ENCODE measurements at regions not wholly inside any gene's neighbourhood (a gene's known extent, or its start where the extent isn't known, plus 50 kb on each side); places are given as distances from the start of the nearest gene placed in this dataset.

DNA sequence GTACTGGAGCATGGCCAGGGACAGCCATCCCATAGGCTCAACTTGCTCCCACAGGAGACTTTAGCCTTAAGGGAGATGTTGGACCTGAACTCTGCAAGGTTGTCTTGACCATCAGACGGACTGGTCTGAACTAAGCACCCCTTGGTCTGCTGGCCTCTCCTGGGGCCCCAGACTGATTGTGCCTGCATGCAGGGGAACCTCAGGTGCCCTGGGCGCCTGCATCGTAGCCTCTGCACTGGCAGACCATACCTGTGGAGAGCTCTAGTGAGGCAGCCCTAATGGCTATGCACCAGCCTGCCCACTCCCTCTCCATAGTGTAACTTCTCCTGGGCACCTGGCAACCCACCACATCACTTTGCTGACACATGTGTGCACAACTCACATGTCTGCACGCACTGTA, 395.6 kb downstream of the ZPLD1 start:
- Mint-ChIP-seq H3K27me3 (no peaks in the 10 kb centered on the region), H3K27ac (no peak overlapping the region), H3K4me1 (no peaks in the 10 kb centered on the region), H3K4me3 (no peak overlapping the region), H3K36me3 (no peaks in the 10 kb centered on the region), H3K9me3 (peaks cover 0 to 4% (median 1%) of the 10 kb centered on the region in 8 donors)
- Histone ChIP-seq H3K27me3 (ENCODE audit: insufficient read depth, low read length) (no peaks in the 10 kb centered on the region), H3K27ac (ENCODE audit: low read depth, low read length) (no peak overlapping the region), H3K4me3 (ENCODE audit: low read length in 2 of 2) (no peak overlapping the region), H3K9me3 (ENCODE audit: control insufficient read depth in 1 of 2, low read length in 2 of 2) (no peaks in the 10 kb centered on the region), H3K36me3 (ENCODE audit: insufficient read depth, low read length) (no peaks in the 10 kb centered on the region), H3K4me1 (ENCODE audit: insufficient read depth, low read length) (no peaks in the 10 kb centered on the region)
- DNase-seq, result no peak
- ChIA-PET POLR2A (ENCODE audit: partially characterized antibody) (no interaction called here), CTCF (ENCODE audit: partially characterized antibody) (no interaction called here)
- intact Hi-C loops (cut with micrococcal nuclease), result no loop called here

DNA sequence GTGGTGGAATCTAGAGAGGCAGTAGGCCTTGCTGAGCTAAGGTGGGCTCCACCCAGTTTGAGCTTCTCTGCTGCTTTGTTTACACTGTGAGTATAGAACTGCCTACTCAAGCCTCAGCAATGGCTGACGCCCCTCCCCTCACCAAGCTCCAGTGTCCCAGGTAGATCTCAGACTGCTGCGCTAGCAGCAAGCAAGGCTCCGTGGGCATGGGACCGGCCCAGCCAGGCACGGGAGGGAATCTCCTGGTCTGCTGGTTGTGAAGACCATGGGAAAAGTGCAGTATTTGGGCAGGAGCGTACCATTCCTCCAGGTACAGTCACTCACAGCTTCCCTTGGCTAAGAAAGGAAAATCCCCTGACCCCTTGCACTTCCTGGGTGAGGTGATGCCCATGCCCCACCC, 407.1 kb downstream of the ZPLD1 start:
- Histone ChIP-seq H3K4me3 (ENCODE audit: low read length in 2 of 2) (no peak overlapping the region), H3K27ac (ENCODE audit: low read depth, low read length) (no peak overlapping the region), H3K9me3 (ENCODE audit: control insufficient read depth in 1 of 2, low read length in 2 of 2) (no peaks in the 10 kb centered on the region), H3K4me1 (ENCODE audit: insufficient read depth, low read length) (no peaks in the 10 kb centered on the region), H3K36me3 (ENCODE audit: insufficient read depth, low read length) (no peaks in the 10 kb centered on the region), H3K27me3 (ENCODE audit: insufficient read depth, low read length) (no peaks in the 10 kb centered on the region)
- ChIA-PET CTCF (ENCODE audit: partially characterized antibody) (no interaction called here), POLR2A (ENCODE audit: partially characterized antibody) (no interaction called here)
- no peaks in the 10 kb centered on the region for H3K36me3 Mint-ChIP-seq
- intact Hi-C loops (cut with micrococcal nuclease), result no loop called here
- no peak for DNase-seq
- H3K9me3 Mint-ChIP-seq, result peaks cover 0 to 17% (median 12%) of the 10 kb centered on the region in 8 donors
- H3K27me3 Mint-ChIP-seq, result no peaks in the 10 kb centered on the region
- H3K4me1 Mint-ChIP-seq, result no peaks in the 10 kb centered on the region
- no peak overlapping the region for H3K4me3 Mint-ChIP-seq
- H3K27ac Mint-ChIP-seq, result no peak overlapping the region

DNA sequence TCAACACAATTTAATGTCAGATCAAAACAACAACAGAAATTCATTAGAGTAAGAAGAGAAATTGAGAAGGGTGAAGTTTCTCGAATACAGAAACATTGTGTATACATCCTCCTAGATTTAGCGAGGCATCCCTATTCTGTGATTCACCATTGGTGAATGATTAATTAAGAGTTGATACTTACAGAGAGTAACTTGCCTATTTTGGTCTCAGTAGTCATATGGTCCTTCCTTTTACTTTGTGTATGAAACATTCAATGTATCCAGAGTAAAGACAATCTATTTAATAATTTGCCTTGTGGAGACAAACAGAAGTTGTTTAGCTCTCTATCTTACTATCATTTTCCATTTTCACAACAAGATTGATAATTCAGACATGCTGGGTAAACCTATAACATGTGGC, 432.0 kb downstream of the ZPLD1 start:
- no peak overlapping the region for H3K27ac Mint-ChIP-seq
- ChIA-PET CTCF (ENCODE audit: partially characterized antibody) (no interaction called here), POLR2A (ENCODE audit: partially characterized antibody) (no interaction called here)
- Histone ChIP-seq H3K9me3 (ENCODE audit: control insufficient read depth in 1 of 2, low read length in 2 of 2) (no peaks in the 10 kb centered on the region), H3K4me1 (ENCODE audit: insufficient read depth, low read length) (no peaks in the 10 kb centered on the region), H3K36me3 (ENCODE audit: insufficient read depth, low read length) (no peaks in the 10 kb centered on the region), H3K4me3 (ENCODE audit: low read length in 2 of 2) (no peak overlapping the region), H3K27ac (ENCODE audit: low read depth, low read length) (no peak overlapping the region), H3K27me3 (ENCODE audit: insufficient read depth, low read length) (no peaks in the 10 kb centered on the region)
- no peaks in the 10 kb centered on the region for H3K4me1 Mint-ChIP-seq
- H3K36me3 Mint-ChIP-seq, result no peaks in the 10 kb centered on the region
- H3K4me3 Mint-ChIP-seq, result no peak overlapping the region
- H3K9me3 Mint-ChIP-seq, result peaks cover 0 to 3% (median 0%) of the 10 kb centered on the region in 8 donors
- intact Hi-C loops (cut with micrococcal nuclease), result no loop called here
- DNase-seq, result no peak
- no peaks in the 10 kb centered on the region for H3K27me3 Mint-ChIP-seq

DNA sequence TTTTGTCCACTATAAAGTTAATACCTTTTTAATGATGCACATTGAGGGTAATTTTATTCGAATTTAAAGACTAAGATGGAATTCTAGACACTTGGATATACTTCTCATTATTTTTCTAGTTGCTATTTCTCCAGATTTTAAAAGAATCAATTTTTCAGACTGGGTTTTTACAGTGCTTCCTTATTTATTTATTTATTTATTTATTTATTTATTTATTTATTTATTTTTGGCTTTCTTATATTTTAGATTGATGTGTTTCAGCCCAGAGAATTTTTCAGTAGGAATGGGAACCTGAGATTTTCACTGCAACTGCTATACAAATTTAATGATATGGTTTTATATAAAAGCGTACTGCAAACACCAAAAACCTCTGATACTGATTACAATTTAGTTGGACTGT, 448.7 kb downstream of the ZPLD1 start:
- Mint-ChIP-seq H3K4me3 (no peak overlapping the region), H3K27ac (no peak overlapping the region), H3K27me3 (no peaks in the 10 kb centered on the region), H3K9me3 (peaks cover 0 to 5% (median 0%) of the 10 kb centered on the region in 8 donors), H3K36me3 (no peaks in the 10 kb centered on the region), H3K4me1 (no peaks in the 10 kb centered on the region)
- no peak for DNase-seq
- Histone ChIP-seq H3K4me3 (ENCODE audit: low read length in 2 of 2) (no peak overlapping the region), H3K27me3 (ENCODE audit: insufficient read depth, low read length) (no peaks in the 10 kb centered on the region), H3K27ac (ENCODE audit: low read depth, low read length) (no peak overlapping the region), H3K4me1 (ENCODE audit: insufficient read depth, low read length) (no peaks in the 10 kb centered on the region), H3K9me3 (ENCODE audit: control insufficient read depth in 1 of 2, low read length in 2 of 2) (no peaks in the 10 kb centered on the region), H3K36me3 (ENCODE audit: insufficient read depth, low read length) (no peaks in the 10 kb centered on the region)
- intact Hi-C loops (cut with micrococcal nuclease), result no loop called here
- POLR2A ChIA-PET (ENCODE audit: partially characterized antibody), result no interaction called here
- CTCF ChIA-PET (ENCODE audit: partially characterized antibody), result no interaction called here

DNA sequence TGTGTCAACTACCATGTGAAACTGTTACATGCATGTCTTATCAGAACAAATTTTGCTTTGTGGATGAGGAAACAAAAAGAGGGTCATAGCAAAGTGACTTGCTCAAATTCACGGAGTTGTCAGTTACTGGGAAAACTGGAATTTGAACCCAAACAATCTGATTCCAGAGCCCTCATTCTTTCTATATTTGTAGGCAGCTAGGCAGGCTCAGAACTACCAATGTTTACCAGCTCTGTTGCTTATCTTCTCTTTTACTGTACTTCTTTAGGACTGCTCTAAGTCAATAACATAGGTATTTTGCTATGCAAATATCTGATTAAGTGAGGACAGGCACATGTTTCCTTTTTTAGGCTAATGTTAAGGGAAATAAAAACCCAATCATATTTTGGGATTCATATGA, 450.5 kb downstream of the ZPLD1 start:
- ChIA-PET CTCF (ENCODE audit: partially characterized antibody) (no interaction called here), POLR2A (ENCODE audit: partially characterized antibody) (no interaction called here)
- Mint-ChIP-seq H3K27ac (no peak overlapping the region), H3K4me1 (no peaks in the 10 kb centered on the region), H3K36me3 (no peaks in the 10 kb centered on the region), H3K4me3 (no peak overlapping the region), H3K27me3 (no peaks in the 10 kb centered on the region), H3K9me3 (peaks cover 0 to 5% (median 0%) of the 10 kb centered on the region in 8 donors)
- H3K27ac ChIP-seq (ENCODE audit: low read depth, low read length), result no peak overlapping the region
- H3K27me3 ChIP-seq (ENCODE audit: insufficient read depth, low read length), result no peaks in the 10 kb centered on the region
- H3K4me1 ChIP-seq (ENCODE audit: insufficient read depth, low read length), result no peaks in the 10 kb centered on the region
- H3K36me3 ChIP-seq (ENCODE audit: insufficient read depth, low read length), result no peaks in the 10 kb centered on the region
- no peaks in the 10 kb centered on the region for H3K9me3 ChIP-seq (ENCODE audit: control insufficient read depth in 1 of 2, low read length in 2 of 2)
- intact Hi-C loops (cut with micrococcal nuclease), result no loop called here
- no peak overlapping the region for H3K4me3 ChIP-seq (ENCODE audit: low read length in 2 of 2)
- no peak for DNase-seq

DNA sequence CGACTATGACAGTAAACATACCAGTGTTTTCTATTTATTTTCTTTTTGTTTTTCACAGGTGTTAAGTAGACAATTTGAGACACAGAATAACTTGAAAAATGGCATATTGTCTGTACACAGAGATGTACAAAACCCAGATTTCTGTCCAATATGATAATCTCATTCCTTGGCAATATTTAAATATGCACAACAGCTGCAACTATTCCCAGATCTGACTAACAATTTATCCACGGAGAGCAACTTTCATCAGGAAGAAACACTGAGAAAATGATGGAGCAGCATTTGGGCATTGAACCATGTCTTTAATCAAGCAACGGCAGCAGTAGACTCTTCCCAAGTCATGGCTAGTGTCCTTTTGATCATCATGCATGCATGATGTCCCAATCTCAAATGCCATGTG, 452.6 kb downstream of the ZPLD1 start:
- no peaks in the 10 kb centered on the region for H3K36me3 Mint-ChIP-seq
- no peak overlapping the region for H3K4me3 Mint-ChIP-seq
- Histone ChIP-seq H3K36me3 (ENCODE audit: insufficient read depth, low read length) (no peaks in the 10 kb centered on the region), H3K4me1 (ENCODE audit: insufficient read depth, low read length) (no peaks in the 10 kb centered on the region), H3K27ac (ENCODE audit: low read depth, low read length) (no peak overlapping the region), H3K27me3 (ENCODE audit: insufficient read depth, low read length) (no peaks in the 10 kb centered on the region), H3K4me3 (ENCODE audit: low read length in 2 of 2) (no peak overlapping the region), H3K9me3 (ENCODE audit: control insufficient read depth in 1 of 2, low read length in 2 of 2) (no peaks in the 10 kb centered on the region)
- no peak for DNase-seq
- intact Hi-C loops (cut with micrococcal nuclease), result no loop called here
- CTCF ChIA-PET (ENCODE audit: partially characterized antibody), result no interaction called here
- H3K4me1 Mint-ChIP-seq, result no peaks in the 10 kb centered on the region
- POLR2A ChIA-PET (ENCODE audit: partially characterized antibody), result no interaction called here
- H3K27me3 Mint-ChIP-seq, result no peaks in the 10 kb centered on the region
- peaks cover 0 to 5% (median 0%) of the 10 kb centered on the region in 8 donors for H3K9me3 Mint-ChIP-seq
- no peak overlapping the region for H3K27ac Mint-ChIP-seq

DNA sequence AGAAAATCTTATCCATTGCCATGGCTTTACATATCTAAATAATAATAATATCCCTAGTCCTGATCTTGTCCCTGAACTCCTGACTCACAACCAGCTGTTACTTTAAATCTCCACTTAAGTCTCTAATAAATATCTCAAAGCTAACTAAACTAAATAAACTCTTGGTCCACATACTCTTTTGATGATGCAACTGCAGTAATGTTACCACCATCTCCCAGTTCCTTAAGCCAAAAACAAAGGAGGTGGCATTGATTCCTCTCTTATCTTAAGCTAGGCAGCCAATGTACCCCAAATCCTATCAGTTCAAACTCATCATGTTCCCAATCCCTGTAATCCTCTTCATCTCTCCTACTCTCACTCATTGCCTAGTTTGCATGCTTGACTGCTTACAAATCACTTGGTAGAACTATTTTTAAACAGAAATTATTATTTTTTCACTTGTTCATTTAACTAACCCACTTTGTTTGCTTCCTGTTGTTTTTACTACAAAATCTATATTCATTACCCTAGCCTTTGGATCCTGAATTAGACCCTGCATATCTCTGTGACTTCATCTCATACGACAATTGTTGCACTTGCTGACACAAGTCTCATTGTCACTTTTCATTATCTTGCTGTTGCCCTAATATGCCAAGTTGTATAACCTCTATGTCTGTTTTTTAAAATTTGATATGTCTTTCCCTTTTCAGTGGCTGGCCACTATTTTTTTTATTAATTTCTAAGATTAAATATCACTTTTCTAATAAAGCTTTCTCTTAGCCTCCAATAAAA, 462.2 kb downstream of the ZPLD1 start:
- Histone ChIP-seq H3K36me3 (ENCODE audit: insufficient read depth, low read length) (no peaks in the 10 kb centered on the region), H3K9me3 (ENCODE audit: control insufficient read depth in 1 of 2, low read length in 2 of 2) (no peaks in the 10 kb centered on the region), H3K27ac (ENCODE audit: low read depth, low read length) (no peak overlapping the region), H3K27me3 (ENCODE audit: insufficient read depth, low read length) (no peaks in the 10 kb centered on the region), H3K4me1 (ENCODE audit: insufficient read depth, low read length) (no peaks in the 10 kb centered on the region), H3K4me3 (ENCODE audit: low read length in 2 of 2) (no peak overlapping the region)
- DNase-seq, result no peak
- H3K27me3 Mint-ChIP-seq, result no peaks in the 10 kb centered on the region
- H3K36me3 Mint-ChIP-seq, result no peaks in the 10 kb centered on the region
- ChIA-PET CTCF (ENCODE audit: partially characterized antibody) (no interaction called here), POLR2A (ENCODE audit: partially characterized antibody) (no interaction called here)
- H3K4me1 Mint-ChIP-seq, result no peaks in the 10 kb centered on the region
- intact Hi-C loops (cut with micrococcal nuclease), result no loop called here
- peaks cover 0 to 4% (median 0%) of the 10 kb centered on the region in 8 donors for H3K9me3 Mint-ChIP-seq
- H3K27ac Mint-ChIP-seq, result no peak overlapping the region
- no peak overlapping the region for H3K4me3 Mint-ChIP-seq

DNA sequence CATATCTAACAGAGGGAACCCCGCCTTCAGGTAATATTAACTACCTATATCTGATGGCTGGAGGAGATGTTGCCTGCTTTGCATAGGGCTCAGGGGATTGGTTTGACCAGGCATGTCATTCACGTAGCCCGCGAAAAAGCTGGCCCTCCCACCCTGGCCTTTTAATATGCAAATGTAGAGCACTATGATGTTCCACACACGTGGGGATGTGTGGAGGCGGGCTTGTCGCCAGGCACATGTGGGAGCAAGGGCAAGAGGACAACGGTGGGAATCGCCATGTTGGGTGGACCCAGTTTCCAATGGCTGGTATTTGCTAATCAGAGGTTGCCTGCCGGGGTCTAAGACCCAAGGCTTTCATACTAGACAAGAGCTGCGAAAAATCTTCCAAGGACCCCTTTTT, 469.8 kb downstream of the ZPLD1 start:
- POLR2A ChIA-PET (ENCODE audit: partially characterized antibody), result no interaction called here
- intact Hi-C loops (cut with micrococcal nuclease), result no loop called here
- CTCF ChIA-PET (ENCODE audit: partially characterized antibody), result no interaction called here
- H3K9me3 Mint-ChIP-seq, result peaks cover 0 to 3% (median 0%) of the 10 kb centered on the region in 8 donors
- Histone ChIP-seq H3K4me1 (ENCODE audit: insufficient read depth, low read length) (no peaks in the 10 kb centered on the region), H3K27ac (ENCODE audit: low read depth, low read length) (no peak overlapping the region), H3K36me3 (ENCODE audit: insufficient read depth, low read length) (no peaks in the 10 kb centered on the region), H3K9me3 (ENCODE audit: control insufficient read depth in 1 of 2, low read length in 2 of 2) (no peaks in the 10 kb centered on the region), H3K27me3 (ENCODE audit: insufficient read depth, low read length) (no peaks in the 10 kb centered on the region), H3K4me3 (ENCODE audit: low read length in 2 of 2) (no peak overlapping the region)
- no peaks in the 10 kb centered on the region for H3K36me3 Mint-ChIP-seq
- no peaks in the 10 kb centered on the region for H3K27me3 Mint-ChIP-seq
- no peak overlapping the region for H3K4me3 Mint-ChIP-seq
- DNase-seq, result no peak
- H3K27ac Mint-ChIP-seq, result no peak overlapping the region
- H3K4me1 Mint-ChIP-seq, result no peaks in the 10 kb centered on the region
